K562 (cell line): ENCODE measurements at regions not wholly inside any gene's neighbourhood (a gene's known extent, or its start where the extent isn't known, plus 50 kb on each side); places are given as distances from the start of the nearest gene placed in this dataset.

Experiments used
- ARID3B ChIP-seq: fragments of 250-450 bp; sonication (Bioruptor Pico); IDR thresholded peaks from 2 replicates; pipeline ENCODE4 v1.4.0; 2020; ENCODE audit warnings: borderline replicate concordance
- BRF2 ChIP-seq: IDR thresholded peaks from 3 replicates; pipeline ENCODE4 v1.6.1; 2011; ENCODE audit warnings: borderline replicate concordance, mild to moderate bottlenecking; ENCODE audit not compliant: insufficient read length, insufficient read depth
- CHAMP1 ChIP-seq: fragments of 450-650 bp; IDR thresholded peaks from 2 replicates; pipeline ENCODE4 v1.6.1; 2016; ENCODE audit warnings: mild to moderate bottlenecking
- FOXP1 ChIP-seq: sonication (generic); formaldehyde crosslinking; IDR thresholded peaks from 2 replicates; pipeline ENCODE4 v1.8.0; 2022; ENCODE audit warnings: mild to moderate bottlenecking, missing genetic modification reagents
- HDAC3 ChIP-seq: fragments of 450-650 bp; IDR thresholded peaks from 2 replicates; pipeline ENCODE4 v1.6.1; 2018; ENCODE audit warnings: borderline replicate concordance, mild to moderate bottlenecking, moderate library complexity; ENCODE audit not compliant: partially characterized antibody
- MAFG ChIP-seq: fragments of 450-650 bp; conservative IDR thresholded peaks from 2 replicates; pipeline ENCODE4 v1.6.1; 2016; ENCODE audit warnings: missing genetic modification characterization, missing compliant biosample characterization
- PHB ChIP-seq: fragments of 250-450 bp; sonication (Bioruptor Pico); IDR thresholded peaks from 2 replicates; pipeline ENCODE4 v1.5.0; 2021
- REST ChIP-seq, 2 experiments: fragments of 450-650 bp; formaldehyde crosslinking in 1 of 2; IDR thresholded peaks; 2 replicates each; pipeline versions ENCODE4 v1.4.0 to v1.6.1; 2014 to 2020; ENCODE audit warnings: mild to moderate bottlenecking in 2 of 2, borderline replicate concordance in 1 of 2, low read depth in 1 of 2
- SFPQ ChIP-seq: fragments of 200-400 bp; formaldehyde crosslinking; IDR thresholded peaks from 2 replicates; pipeline ENCODE4 v1.6.1; 2017; ENCODE audit warnings: mild to moderate bottlenecking, low read depth, low read length, moderate library complexity
- SUPT5H ChIP-seq: fragments of 450-650 bp; IDR thresholded peaks from 2 replicates; pipeline ENCODE4 v1.6.1; 2016
- TEAD4 ChIP-seq, 2 experiments: sonication (generic) in 1 of 2; formaldehyde crosslinking in 1 of 2; IDR thresholded peaks; 2 replicates each; pipeline versions ENCODE4 v1.6.1 to v1.8.0; 2012 to 2022; ENCODE audit warnings: borderline replicate concordance in 1 of 2, inconsistent platforms in 1 of 2, low read length in 1 of 2, mild to moderate bottlenecking in 1 of 2, missing genetic modification reagents in 1 of 2
- ZKSCAN3 ChIP-seq: fragments of 250-450 bp; sonication (Bioruptor Pico); IDR thresholded peaks from 2 replicates; pipeline ENCODE4 v1.4.0; 2020

- TF ChIP-seq BRF2 (no peak), SFPQ (no peak), HDAC3 (no peak), REST (IDR thresholded peaks at IDR 0.05; ENCODE audit: borderline replicate concordance) (no peak), REST (CRISPR knock-in tag; IDR thresholded peaks at IDR 0.05; ENCODE audit: low read depth) (no peak), TEAD4 (IDR thresholded peaks at IDR 0.05; ENCODE audit: low read length) (no peak), TEAD4 (CRISPR knock-in tag; IDR thresholded peaks at IDR 0.05; ENCODE audit: borderline replicate concordance) (no peak), PHB (CRISPR knock-in tag) (no peak), FOXP1 (CRISPR knock-in tag) (no peak), ARID3B (CRISPR knock-in tag) (no peak), MAFG (tag) (no peak), CHAMP1 (no peak), ZKSCAN3 (no peak), SUPT5H (no peak)
These were observed 119.7 kb upstream of the NIPBL start (continued) for GRCh38 chr5:36756848-36757247.
